Iris pigment epithelial cell (primary cell): ENCODE measurements at regions not wholly inside any gene's neighbourhood (a gene's known extent, or its start where the extent isn't known, plus 50 kb on each side); places are given as distances from the start of the nearest gene placed in this dataset.
A peak's percentile ranks its signal among the peaks of the same experiment; 100 is the strongest.

Experiments
- DNase-seq: peaks from one replicate; pipeline ENCODE4 v3.0.0-alpha.2; 2011; ENCODE audit warnings: low read depth

- DNase-seq: no peak
These were observed 295.7 kb upstream of the FOXF1 start for GRCh38 chr16:86214326-86215232.

- DNase-seq: no peak
These were observed 294.9 kb upstream of the FOXF1 start for GRCh38 chr16:86215233-86215978.

- no peak for DNase-seq
These were observed 294.2 kb upstream of the FOXF1 start for GRCh38 chr16:86215979-86216585.

- DNase-seq: no peak
These were observed 293.7 kb upstream of the FOXF1 start for GRCh38 chr16:86216591-86216990.

- DNase-seq: no peak
These were observed 293.1 kb upstream of the FOXF1 start for GRCh38 chr16:86217001-86217890.

- DNase-seq: no peak
These were observed 292.4 kb upstream of the FOXF1 start for GRCh38 chr16:86217891-86218270.

- DNase-seq: no peak
These were observed 291.7 kb upstream of the FOXF1 start for GRCh38 chr16:86218479-86219170.

GRCh38 chr16:86219655-86220445 is 290.5 kb upstream of the FOXF1 start:
- DNase-seq: no peak

- DNase-seq: no peak
These were observed 289.8 kb upstream of the FOXF1 start for GRCh38 chr16:86220561-86220960.

- no peak for DNase-seq
These were observed 289.2 kb upstream of the FOXF1 start for GRCh38 chr16:86221085-86221484.

- DNase-seq: peak; percentile 19
These were observed 287.8 kb upstream of the FOXF1 start for GRCh38 chr16:86222547-86222946.

GRCh38 chr16:86222965-86223551 is 287.3 kb upstream of the FOXF1 start:
- DNase-seq: peak; percentile 90

GRCh38 chr16:86224126-86224525 is 286.2 kb upstream of the FOXF1 start:
- DNase-seq: no peak

GRCh38 chr16:86224629-86225028 is 285.7 kb upstream of the FOXF1 start:
- DNase-seq: no peak

- peak; percentile 5 for DNase-seq
These were observed 284.4 kb upstream of the FOXF1 start for GRCh38 chr16:86225905-86226371.

- no peak for DNase-seq
These were observed 283.3 kb upstream of the FOXF1 start for GRCh38 chr16:86227041-86227440.

- peak; percentile 27 for DNase-seq
These were observed 282.5 kb upstream of the FOXF1 start for GRCh38 chr16:86227801-86228200.

- no peak for DNase-seq
These were observed 281.6 kb upstream of the FOXF1 start for GRCh38 chr16:86228713-86229112.

GRCh38 chr16:86229283-86229682 is 281.0 kb upstream of the FOXF1 start:
- DNase-seq: no peak
